ENCODE measurements at regions not wholly inside any gene's neighbourhood (a gene's known extent, or its start where the extent isn't known, plus 50 kb on each side); places are given as distances from the start of the nearest gene placed in this dataset.

DNA sequence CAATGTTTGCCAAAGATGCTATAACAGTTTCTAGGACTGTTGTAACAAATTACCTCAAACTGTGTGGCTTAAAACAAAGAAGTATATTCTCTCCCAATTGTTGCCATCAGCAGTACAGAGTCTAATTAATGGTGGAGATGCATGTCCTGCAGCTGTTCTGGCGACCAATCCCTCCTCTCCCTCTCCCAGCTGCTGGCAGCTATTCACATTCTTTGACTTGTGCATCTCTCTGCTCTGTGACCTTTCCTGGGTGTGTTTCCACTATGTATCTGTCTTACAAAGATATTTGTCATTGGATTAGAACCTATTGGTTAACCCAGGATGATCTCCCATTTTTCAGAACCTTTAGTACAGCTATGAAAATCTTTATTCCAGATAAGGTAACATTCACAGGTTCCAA is 561.7 kb upstream of the POM121L12 start:
- no TSS peak for BruUV-seq (replicated peaks)
- TF ChIP-seq CTCF (IDR thresholded peaks at IDR 0.05; ENCODE audit: insufficient read depth in 1 of 2, low read depth in 1 of 2, low read length in 1 of 2, severe bottlenecking in 1 of 2, unreplicated experiment in 1 of 2), result no peak
- POLR2A ChIA-PET, result no interaction called here
- no peaks in the 10 kb centered on the region for H3K36me3 ChIP-seq (ENCODE audit: control insufficient read depth, insufficient read depth, low read length)
- intact Hi-C loops (cut with micrococcal nuclease; ENCODE audit: unreplicated experiment), result no loop called here
- no peak overlapping the region for H3K27ac Mint-ChIP-seq (ENCODE audit: unreplicated experiment)
- H3K36me3 Mint-ChIP-seq (ENCODE audit: insufficient read depth, unreplicated experiment), result no peaks in the 10 kb centered on the region
- H3K4me3 ChIP-seq (ENCODE audit: low read depth, low read length), result no peak overlapping the region
- no peaks in the 10 kb centered on the region for H3K4me1 Mint-ChIP-seq (ENCODE audit: low read depth, unreplicated experiment)
- no peaks in the 10 kb centered on the region for H3K9me3 ChIP-seq
- peaks cover 7% of the 10 kb centered on the region for H3K27me3 Mint-ChIP-seq (ENCODE audit: insufficient read depth, unreplicated experiment)
- no peaks in the 10 kb centered on the region for H3K9me3 Mint-ChIP-seq (ENCODE audit: unreplicated experiment)
- CTCF ChIA-PET, result no interaction called here
- no peak overlapping the region for H3K4me3 Mint-ChIP-seq (ENCODE audit: unreplicated experiment)
- H3K4me1 ChIP-seq, result no peaks in the 10 kb centered on the region
- no peak for DNase-seq
- H3K27me3 ChIP-seq (replicated peaks; ENCODE audit: control insufficient read depth, insufficient read depth, low read length), result no peaks in the 10 kb centered on the region

GRCh38 chr7:52472006-52472620 is 563.3 kb upstream of the POM121L12 start:
- Histone ChIP-seq H3K9me3 (no peaks in the 10 kb centered on the region), H3K4me1 (no peaks in the 10 kb centered on the region), H3K4me3 (ENCODE audit: low read depth, low read length) (no peak overlapping the region), H3K36me3 (ENCODE audit: control insufficient read depth, insufficient read depth, low read length) (no peaks in the 10 kb centered on the region), H3K27me3 (replicated peaks; ENCODE audit: control insufficient read depth, insufficient read depth, low read length) (no peaks in the 10 kb centered on the region)
- intact Hi-C loops (cut with micrococcal nuclease; ENCODE audit: unreplicated experiment), result no loop called here
- Mint-ChIP-seq H3K27me3 (ENCODE audit: insufficient read depth, unreplicated experiment) (peaks cover 7% of the 10 kb centered on the region), H3K4me3 (ENCODE audit: unreplicated experiment) (no peak overlapping the region), H3K36me3 (ENCODE audit: insufficient read depth, unreplicated experiment) (no peaks in the 10 kb centered on the region), H3K27ac (ENCODE audit: unreplicated experiment) (no peak overlapping the region), H3K9me3 (ENCODE audit: unreplicated experiment) (no peaks in the 10 kb centered on the region), H3K4me1 (ENCODE audit: low read depth, unreplicated experiment) (no peaks in the 10 kb centered on the region)
- no peak for TF ChIP-seq CTCF (IDR thresholded peaks at IDR 0.05; ENCODE audit: insufficient read depth in 1 of 2, low read depth in 1 of 2, low read length in 1 of 2, severe bottlenecking in 1 of 2, unreplicated experiment in 1 of 2)
- POLR2A ChIA-PET, result no interaction called here
- CTCF ChIA-PET, result no interaction called here
- no TSS peak for BruUV-seq (replicated peaks)
- DNase-seq, result no peak

GRCh38 chr7:52465216-52465615 is 570.2 kb upstream of the POM121L12 start:
- Histone ChIP-seq H3K4me3 (ENCODE audit: low read depth, low read length) (no peak overlapping the region), H3K4me1 (no peaks in the 10 kb centered on the region), H3K27me3 (replicated peaks; ENCODE audit: control insufficient read depth, insufficient read depth, low read length) (no peaks in the 10 kb centered on the region), H3K36me3 (ENCODE audit: control insufficient read depth, insufficient read depth, low read length) (no peaks in the 10 kb centered on the region), H3K9me3 (no peaks in the 10 kb centered on the region)
- intact Hi-C loops (cut with micrococcal nuclease; ENCODE audit: unreplicated experiment), result no loop called here
- no peak for TF ChIP-seq CTCF (IDR thresholded peaks at IDR 0.05; ENCODE audit: insufficient read depth in 1 of 2, low read depth in 1 of 2, low read length in 1 of 2, severe bottlenecking in 1 of 2, unreplicated experiment in 1 of 2)
- Mint-ChIP-seq H3K4me1 (ENCODE audit: low read depth, unreplicated experiment) (no peaks in the 10 kb centered on the region), H3K4me3 (ENCODE audit: unreplicated experiment) (no peak overlapping the region), H3K36me3 (ENCODE audit: insufficient read depth, unreplicated experiment) (no peaks in the 10 kb centered on the region), H3K9me3 (ENCODE audit: unreplicated experiment) (no peaks in the 10 kb centered on the region), H3K27ac (ENCODE audit: unreplicated experiment) (no peak overlapping the region), H3K27me3 (ENCODE audit: insufficient read depth, unreplicated experiment) (peaks cover 2% of the 10 kb centered on the region)
- CTCF ChIA-PET, result no interaction called here
- no TSS peak for BruUV-seq (replicated peaks)
- DNase-seq, result no peak
- POLR2A ChIA-PET, result no interaction called here

All from Caco-2 (cell line).